Right lobe of liver (tissue), 6 donors: ENCODE measurements at regions not wholly inside any gene's neighbourhood (a gene's known extent, or its start where the extent isn't known, plus 50 kb on each side); places are given as distances from the start of the nearest gene placed in this dataset.
A peak's percentile ranks its signal among the peaks of the same experiment; 100 is the strongest.

ENCODE experiments used
- ATAC-seq, 4 donors: fragments of 200-7000 bp; cut with Tn5 transposase; one replicate each; pipeline ENCODE4 v1.9.1; 2020; ENCODE audit warnings: mild to moderate bottlenecking in 4 of 4, moderate library complexity in 4 of 4
- DNase-seq, 3 donors: peaks; one replicate each; pipeline ENCODE4 v3.0.0-alpha.2; 2020
- H3K27ac ChIP-seq, 3 donors: fragments of 200-600 bp; one replicate each; pipeline ENCODE4 v1.8.0; 2022
- H3K27me3 ChIP-seq, 2 donors: fragments of 200-600 bp; one replicate each; pipeline ENCODE4 v1.8.0; 2022
- H3K36me3 ChIP-seq, 4 donors: fragments of 200-600 bp; sonication (generic) in 1 of 4; one replicate each; pipeline versions ENCODE4 v1.5.1 to v1.8.0; 2017 to 2022; ENCODE audit warnings: control low read depth in 1 of 4
- H3K4me1 ChIP-seq, 4 donors: fragments of 200-600 bp; sonication (generic) in 1 of 4; one replicate each; pipeline versions ENCODE4 v1.5.1 to v1.8.0; 2017 to 2022; ENCODE audit warnings: control low read depth in 1 of 4
- H3K4me3 ChIP-seq, 3 donors: fragments of 200-600 bp; one replicate each; pipeline ENCODE4 v1.8.0; 2022
- H3K9me3 ChIP-seq, 4 donors: fragments of 200-600 bp; sonication (generic) in 1 of 4; one replicate each; pipeline versions ENCODE4 v1.5.1 to v1.8.0; 2017 to 2022; ENCODE audit warnings: control low read depth in 1 of 4
- POLR2A ChIP-seq: fragments of 450-650 bp; IDR thresholded peaks from one replicate; pipeline ENCODE4 v1.6.1; 2017; ENCODE audit warnings: antibody characterized with exemption, mild to moderate bottlenecking
- WGBS: methylation state at CpG from one replicate; pipeline ENCODE4 v1.1.6; 2018; ENCODE audit warnings: low coverage, low lambda C conversion rate; ENCODE audit not compliant: insufficient coverage; ENCODE audit errors: missing lambda C conversion rate; 5-methylcytosine and 5-hydroxymethylcytosine counted together
- intact Hi-C, 2 donors: fragments of 100-400 bp; cut with DNase I; formaldehyde crosslinking; loops; one replicate each; pipeline versions ENCODE4 v1.11.2 to v1.14.1; 2022
- TF ChIP-seq, protein P1 (sequence below), 4 donors: fragments of 200-600 bp in 3 of 4; fragments of 450-650 bp in 1 of 4; IDR thresholded peaks; one replicate each; pipeline versions ENCODE4 v1.5.1 to v1.8.0; 2016 to 2022; ENCODE audit warnings: antibody characterized with exemption in 4 of 4, mild to moderate bottlenecking in 2 of 4
- donor health status: DM: no; HTN: yes; CAD: no.
- donor health status: DM: no; HTN: no; CAD: no.
- donor health status: DM: no; HTN: no; CAD: no.
- donor health status: DM: no; HTN: yes; CAD: no.
- donor health status: DM: no; HTN: yes; CAD: no.

DNA sequence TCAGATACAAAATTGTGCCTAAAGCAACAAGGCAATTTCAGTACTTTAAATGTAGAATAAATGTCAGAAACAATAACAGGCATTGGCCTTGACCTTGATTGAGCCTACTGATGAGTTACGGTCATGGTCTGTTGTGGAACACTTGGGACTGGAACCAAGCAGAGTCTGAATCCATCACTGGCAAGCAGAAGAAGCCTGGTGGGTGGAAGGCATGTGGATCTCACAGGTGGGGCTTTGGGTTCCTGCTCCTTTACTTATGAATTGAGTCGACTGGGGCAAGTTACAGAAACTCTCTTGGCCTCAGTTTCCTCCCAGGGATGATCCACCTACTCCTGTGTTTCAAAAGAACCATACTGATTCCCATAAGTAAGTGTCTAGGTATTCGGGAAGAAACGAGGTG is 102.3 kb downstream of the KCNF1 start:
- DNase-seq: peak in 1 of 3 donors; percentile 18
- no peak for ATAC-seq
- 67% methylated on average over 3 of the region's 4 CpGs for WGBS
- no peaks in the 10 kb centered on the region for H3K4me1 ChIP-seq
- intact Hi-C loops: no loop called here
- H3K4me3 ChIP-seq: no peak overlapping the region
- no peaks in the 10 kb centered on the region for H3K36me3 ChIP-seq
- TF ChIP-seq, protein P1, sequence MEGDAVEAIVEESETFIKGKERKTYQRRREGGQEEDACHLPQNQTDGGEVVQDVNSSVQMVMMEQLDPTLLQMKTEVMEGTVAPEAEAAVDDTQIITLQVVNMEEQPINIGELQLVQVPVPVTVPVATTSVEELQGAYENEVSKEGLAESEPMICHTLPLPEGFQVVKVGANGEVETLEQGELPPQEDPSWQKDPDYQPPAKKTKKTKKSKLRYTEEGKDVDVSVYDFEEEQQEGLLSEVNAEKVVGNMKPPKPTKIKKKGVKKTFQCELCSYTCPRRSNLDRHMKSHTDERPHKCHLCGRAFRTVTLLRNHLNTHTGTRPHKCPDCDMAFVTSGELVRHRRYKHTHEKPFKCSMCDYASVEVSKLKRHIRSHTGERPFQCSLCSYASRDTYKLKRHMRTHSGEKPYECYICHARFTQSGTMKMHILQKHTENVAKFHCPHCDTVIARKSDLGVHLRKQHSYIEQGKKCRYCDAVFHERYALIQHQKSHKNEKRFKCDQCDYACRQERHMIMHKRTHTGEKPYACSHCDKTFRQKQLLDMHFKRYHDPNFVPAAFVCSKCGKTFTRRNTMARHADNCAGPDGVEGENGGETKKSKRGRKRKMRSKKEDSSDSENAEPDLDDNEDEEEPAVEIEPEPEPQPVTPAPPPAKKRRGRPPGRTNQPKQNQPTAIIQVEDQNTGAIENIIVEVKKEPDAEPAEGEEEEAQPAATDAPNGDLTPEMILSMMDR (IDR thresholded peaks at IDR 0.05): no peak
- no peak for TF ChIP-seq POLR2A
- H3K27me3 ChIP-seq: no peaks in the 10 kb centered on the region
- no peak overlapping the region for H3K27ac ChIP-seq
- H3K9me3 ChIP-seq: no peaks in the 10 kb centered on the region

DNA sequence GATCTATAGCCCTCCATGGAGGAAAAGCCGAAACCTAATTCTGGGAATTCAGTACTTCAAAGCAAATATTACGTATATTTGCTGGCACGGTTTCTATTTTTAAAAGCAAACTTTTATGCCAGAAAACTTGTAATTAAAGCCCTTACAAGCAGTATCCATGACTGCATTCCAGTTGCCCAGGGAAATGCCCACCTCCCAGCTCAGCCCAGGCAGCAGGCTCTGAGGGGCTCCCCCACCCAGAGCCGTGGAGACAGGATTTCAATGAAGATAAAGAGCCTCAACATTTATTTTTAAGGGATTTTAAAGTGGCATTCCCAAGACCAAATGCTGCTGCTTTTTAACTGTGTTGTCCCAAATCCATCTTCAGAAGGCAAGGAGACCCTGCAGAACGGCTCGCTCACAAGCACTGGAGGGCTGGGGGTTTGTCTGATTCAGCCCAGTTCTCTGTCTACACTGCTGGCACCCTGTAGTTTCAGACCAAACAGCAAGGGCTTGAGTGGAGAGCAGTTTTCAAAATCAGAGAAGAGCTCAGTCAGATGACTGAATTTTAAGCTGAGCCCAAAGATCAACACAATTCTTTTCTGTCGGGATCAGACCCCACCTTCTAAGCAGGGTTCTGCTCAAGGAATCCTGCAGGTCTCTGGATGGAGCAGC is 105.1 kb downstream of the KCNF1 start:
- TF ChIP-seq POLR2A: no peak
- TF ChIP-seq, protein P1 (IDR thresholded peaks at IDR 0.05): no peak
- WGBS: 65% methylated on average over 7 of the region's 7 CpGs
- no peak for DNase-seq

DNA sequence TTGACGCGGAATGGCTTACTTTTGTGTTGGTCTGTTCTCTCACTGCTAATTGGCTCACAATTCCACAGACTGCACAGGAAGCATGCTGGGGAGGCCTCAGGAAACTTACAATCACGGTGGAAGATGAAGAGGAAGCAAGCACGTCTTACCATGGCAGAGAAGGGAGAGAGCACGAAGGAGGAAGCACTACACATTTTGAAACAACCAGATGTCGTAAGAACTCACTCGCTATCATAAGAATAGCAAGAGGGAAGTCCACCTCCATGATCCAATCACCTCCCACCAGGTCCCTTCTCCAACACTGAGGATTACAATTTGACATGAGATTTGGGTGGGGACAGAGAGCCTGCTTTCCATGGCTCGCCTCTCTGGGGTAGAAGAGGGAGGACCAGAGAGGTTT is 106.2 kb downstream of the KCNF1 start:
- DNase-seq: no peak
- H3K36me3 ChIP-seq: no peaks in the 10 kb centered on the region
- no peaks in the 10 kb centered on the region for H3K9me3 ChIP-seq
- 64% methylated on average over 4 of the region's 8 CpGs for WGBS
- H3K27ac ChIP-seq: no peak overlapping the region
- TF ChIP-seq, protein P1 (IDR thresholded peaks at IDR 0.05): no peak
- no peak for TF ChIP-seq POLR2A
- no peaks in the 10 kb centered on the region for H3K27me3 ChIP-seq
- no peak for ATAC-seq
- H3K4me1 ChIP-seq: no peaks in the 10 kb centered on the region
- intact Hi-C loops: no loop called here
- H3K4me3 ChIP-seq: no peak overlapping the region

More for the DNA sequence above, 105.1 kb downstream of the KCNF1 start:
- H3K9me3 ChIP-seq: no peaks in the 10 kb centered on the region
- H3K4me1 ChIP-seq: no peaks in the 10 kb centered on the region
- H3K27ac ChIP-seq: no peak overlapping the region
- no peak overlapping the region for H3K4me3 ChIP-seq
- H3K27me3 ChIP-seq: no peaks in the 10 kb centered on the region
- ATAC-seq: no peak
- intact Hi-C loops: no loop called here
- no peaks in the 10 kb centered on the region for H3K36me3 ChIP-seq

DNA sequence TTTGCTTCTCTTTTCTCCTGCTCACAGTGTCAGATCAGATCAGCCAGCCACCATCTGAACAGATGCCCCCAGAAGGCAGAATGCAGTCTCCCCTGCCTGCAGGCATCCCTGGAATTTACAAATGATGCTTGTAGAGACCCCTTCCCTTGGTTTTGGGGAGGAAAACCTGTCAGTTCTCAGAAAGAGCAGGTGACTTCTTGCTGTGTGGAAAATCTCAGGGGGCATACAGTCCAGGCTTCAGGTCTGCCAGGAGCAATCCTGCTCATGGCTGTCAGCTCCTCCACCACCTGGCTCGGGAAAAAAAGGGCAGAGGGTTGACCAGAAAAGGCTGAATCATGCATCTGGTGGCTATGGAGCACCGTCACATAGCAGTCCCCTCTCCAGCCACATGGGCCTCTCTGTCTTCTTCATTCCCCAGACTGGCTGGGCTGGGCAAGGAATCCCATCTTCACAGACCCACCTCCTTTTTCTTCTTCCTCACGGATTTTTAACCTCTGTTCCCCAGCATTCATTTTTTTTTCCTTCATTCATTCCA is 107.0 kb downstream of the KCNF1 start:
- ATAC-seq (no peak), DNase-seq (no peak)
- 35% methylated on average over 2 of the region's 3 CpGs for WGBS
- TF ChIP-seq POLR2A: no peak
- TF ChIP-seq, protein P1 (IDR thresholded peaks at IDR 0.05): no peak
- no peaks in the 10 kb centered on the region for H3K4me1 ChIP-seq
- intact Hi-C loops: no loop called here
- no peaks in the 10 kb centered on the region for H3K36me3 ChIP-seq
- H3K4me3 ChIP-seq: no peak overlapping the region
- H3K9me3 ChIP-seq: no peaks in the 10 kb centered on the region
- no peaks in the 10 kb centered on the region for H3K27me3 ChIP-seq
- H3K27ac ChIP-seq: no peak overlapping the region
